ENCODE measurements at regions not wholly inside any gene's neighbourhood (a gene's known extent, or its start where the extent isn't known, plus 50 kb on each side); places are given as distances from the start of the nearest gene placed in this dataset.
A peak's percentile ranks its signal among the peaks of the same experiment; 100 is the strongest.

GRCh38 chr10:4316161-4316810 lies 509.7 kb upstream of the AKR1E2 start:
- DNase-seq (ENCODE audit: low read depth, low spot score): no peak
- no peak overlapping the region for H3K4me3 ChIP-seq (ENCODE audit: low read length)

GRCh38 chr10:4315551-4315950 lies 510.5 kb upstream of the AKR1E2 start:
- H3K4me3 ChIP-seq (ENCODE audit: low read length): no peak overlapping the region
- no peak for DNase-seq (ENCODE audit: low read depth, low spot score)

GRCh38 chr10:4313051-4313450 lies 513.0 kb upstream of the AKR1E2 start:
- H3K4me3 ChIP-seq (ENCODE audit: low read length): no peak overlapping the region
- DNase-seq (ENCODE audit: low read depth, low spot score): no peak

- DNase-seq (ENCODE audit: low read depth, low spot score): no peak
- H3K4me3 ChIP-seq (ENCODE audit: low read length): no peak overlapping the region
Measured at GRCh38 chr10:4312051-4312835, 513.8 kb upstream of the AKR1E2 start.

- no peak for DNase-seq (ENCODE audit: low read depth, low spot score)
- H3K4me3 ChIP-seq (ENCODE audit: low read length): no peak overlapping the region
Measured at GRCh38 chr10:4310172-4310571, 515.8 kb upstream of the AKR1E2 start.

GRCh38 chr10:4307910-4308309 lies 518.1 kb upstream of the AKR1E2 start:
- DNase-seq (ENCODE audit: low read depth, low spot score): no peak
- no peak overlapping the region for H3K4me3 ChIP-seq (ENCODE audit: low read length)

GRCh38 chr10:4306871-4307270 lies 519.1 kb upstream of the AKR1E2 start:
- no peak for DNase-seq (ENCODE audit: low read depth, low spot score)

GRCh38 chr10:4303045-4303444 lies 518.0 kb upstream of the KLF6 start:
- H3K4me3 ChIP-seq (ENCODE audit: low read length): no peak overlapping the region
- no peak for DNase-seq (ENCODE audit: low read depth, low spot score)

More at GRCh38 chr10:4306871-4307270, 519.1 kb upstream of the AKR1E2 start:
- H3K4me3 ChIP-seq (ENCODE audit: low read length): no peak overlapping the region

- DNase-seq (ENCODE audit: low read depth, low spot score): no peak
- no peak overlapping the region for H3K4me3 ChIP-seq (ENCODE audit: low read length)
Measured at GRCh38 chr10:4301291-4302045, 516.5 kb upstream of the KLF6 start.

- no peak for DNase-seq (ENCODE audit: low read depth, low spot score)
- H3K4me3 ChIP-seq (ENCODE audit: low read length): no peak overlapping the region
Measured at GRCh38 chr10:4296161-4296560, 511.2 kb upstream of the KLF6 start.

GRCh38 chr10:4294996-4295792 lies 510.2 kb upstream of the KLF6 start:
- no peak overlapping the region for H3K4me3 ChIP-seq (ENCODE audit: low read length)
- DNase-seq (ENCODE audit: low read depth, low spot score): no peak

GRCh38 chr10:4294271-4294670 lies 509.3 kb upstream of the KLF6 start:
- DNase-seq (ENCODE audit: low read depth, low spot score): no peak
- no peak overlapping the region for H3K4me3 ChIP-seq (ENCODE audit: low read length)

- DNase-seq (ENCODE audit: low read depth, low spot score): no peak
- H3K4me3 ChIP-seq (ENCODE audit: low read length): no peak overlapping the region
Measured at GRCh38 chr10:4291990-4292389, 507.0 kb upstream of the KLF6 start.

GRCh38 chr10:4285121-4285520 lies 500.1 kb upstream of the KLF6 start:
- peak; percentile 5 for DNase-seq (ENCODE audit: low read depth, low spot score)
- no peak overlapping the region for H3K4me3 ChIP-seq (ENCODE audit: low read length)

- no peak overlapping the region for H3K4me3 ChIP-seq (ENCODE audit: low read length)
- DNase-seq (ENCODE audit: low read depth, low spot score): no peak
Measured at GRCh38 chr10:4283846-4284610, 499.0 kb upstream of the KLF6 start.

GRCh38 chr10:4282496-4282895 lies 497.5 kb upstream of the KLF6 start:
- DNase-seq (ENCODE audit: low read depth, low spot score): no peak
- no peak overlapping the region for H3K4me3 ChIP-seq (ENCODE audit: low read length)

GRCh38 chr10:4281190-4281825 lies 496.3 kb upstream of the KLF6 start:
- no peak for DNase-seq (ENCODE audit: low read depth, low spot score)
- no peak overlapping the region for H3K4me3 ChIP-seq (ENCODE audit: low read length)

- no peak for DNase-seq (ENCODE audit: low read depth, low spot score)
- H3K4me3 ChIP-seq (ENCODE audit: low read length): no peak overlapping the region
Measured at GRCh38 chr10:4280461-4281189, 495.6 kb upstream of the KLF6 start.

Measured in Jurkat, Clone E6-1 (cell line).